GM06990 (cell line): ENCODE measurements at regions not wholly inside any gene's neighbourhood (a gene's known extent, or its start where the extent isn't known, plus 50 kb on each side); places are given as distances from the start of the nearest gene placed in this dataset.
"Not testable (repeated sequence)": the region's sequence is repeated elsewhere in the genome, so short reads cannot be mapped to it uniquely, and the experiment has no call there.

Source experiments
- DNase-seq: peaks from one replicate; pipeline ENCODE4 v3.0.0-alpha.2; 2011; ENCODE audit not compliant: insufficient read length; ENCODE audit errors: extremely low read depth
- H3K27me3 ChIP-seq: replicated peaks from 2 replicates; pipeline ENCODE4 v1.6.0; 2011; ENCODE audit warnings: low read length; ENCODE audit not compliant: control insufficient read depth, insufficient read depth
- H3K36me3 ChIP-seq: 2 replicates; pipeline ENCODE4 v1.5.1; 2011; ENCODE audit warnings: low read length; ENCODE audit not compliant: control insufficient read depth, insufficient read depth
- H3K4me3 ChIP-seq: replicated peaks from 2 replicates; pipeline ENCODE4 v1.5.1; 2011; ENCODE audit warnings: low read depth, mild to moderate bottlenecking, control low read depth, low read length
- CTCF ChIP-seq: IDR thresholded peaks from 2 replicates; pipeline ENCODE4 v1.5.1; 2011; ENCODE audit warnings: low read length, control low read depth, mild to moderate bottlenecking, inconsistent platforms; ENCODE audit not compliant: insufficient read depth, poor library complexity, severe bottlenecking

GRCh38 chr10:6987536-6987945 is 407.5 kb upstream of the PRKCQ start:
- Histone ChIP-seq H3K4me3 (no peak overlapping the region), H3K36me3 (no peaks in the 10 kb centered on the region), H3K27me3 (no peaks in the 10 kb centered on the region)
- TF ChIP-seq CTCF, result no peak
- no peak for DNase-seq

GRCh38 chr10:6986927-6987326 is 406.9 kb upstream of the PRKCQ start:
- Histone ChIP-seq H3K4me3 (no peak overlapping the region), H3K27me3 (no peaks in the 10 kb centered on the region), H3K36me3 (no peaks in the 10 kb centered on the region)
- TF ChIP-seq CTCF, result no peak
- no peak for DNase-seq

- H3K4me3 ChIP-seq, result no peak overlapping the region
- DNase-seq, result no peak
- no peak for TF ChIP-seq CTCF
- no peaks in the 10 kb centered on the region for H3K27me3 ChIP-seq
- no peaks in the 10 kb centered on the region for H3K36me3 ChIP-seq
These were observed 405.6 kb upstream of the PRKCQ start for GRCh38 chr10:6985644-6986043.

- no peak for DNase-seq
- Histone ChIP-seq H3K27me3 (no peaks in the 10 kb centered on the region), H3K36me3 (no peaks in the 10 kb centered on the region), H3K4me3 (no peak overlapping the region)
- TF ChIP-seq CTCF, result no peak
These were observed 404.9 kb upstream of the PRKCQ start for GRCh38 chr10:6984971-6985370.

- H3K4me3 ChIP-seq, H3K27me3 ChIP-seq, DNase-seq, H3K36me3 ChIP-seq: not testable (repeated sequence)
These were observed 403.9 kb upstream of the PRKCQ start for GRCh38 chr10:6984016-6984415.

GRCh38 chr10:6980353-6980752 is 400.3 kb upstream of the PRKCQ start:
- Histone ChIP-seq H3K27me3 (no peaks in the 10 kb centered on the region), H3K36me3 (no peaks in the 10 kb centered on the region), H3K4me3 (no peak overlapping the region)
- DNase-seq, result no peak
- no peak for TF ChIP-seq CTCF

GRCh38 chr10:6979371-6979770 is 399.3 kb upstream of the PRKCQ start:
- Histone ChIP-seq H3K4me3 (no peak overlapping the region), H3K27me3 (no peaks in the 10 kb centered on the region), H3K36me3 (no peaks in the 10 kb centered on the region)
- no peak for TF ChIP-seq CTCF
- no peak for DNase-seq
